HG03378 (cell line): ENCODE measurements at regions not wholly inside any gene's neighbourhood (a gene's known extent, or its start where the extent isn't known, plus 50 kb on each side); places are given as distances from the start of the nearest gene placed in this dataset.

Source experiments
- ATAC-seq: cut with Tn5 transposase; IDR thresholded peaks from one replicate; pipeline ENCODE4 v1.9.1; 2021; ENCODE audit warnings: mild to moderate bottlenecking, moderate library complexity; ENCODE audit not compliant: unreplicated experiment

DNA sequence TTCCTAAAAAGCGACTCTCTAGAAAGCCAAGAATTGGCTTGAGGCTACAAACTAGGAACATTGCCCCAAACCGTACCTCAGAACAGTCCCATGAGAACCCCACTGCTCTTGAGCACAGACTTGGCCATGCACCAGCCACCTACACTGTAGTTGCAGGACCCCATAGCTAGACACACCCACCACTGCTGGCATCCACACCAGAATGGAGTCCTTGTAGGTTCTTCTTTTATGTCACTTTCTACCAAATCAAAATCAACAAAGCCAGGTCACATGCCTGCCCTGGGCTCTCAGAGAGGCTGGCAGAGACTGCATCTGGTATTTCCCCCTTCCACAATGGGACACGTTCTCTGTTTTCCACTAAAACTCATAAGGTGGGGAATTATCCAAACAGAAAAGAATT is 290.5 kb downstream of the SHOX2 start:
- ATAC-seq, result no peak

DNA sequence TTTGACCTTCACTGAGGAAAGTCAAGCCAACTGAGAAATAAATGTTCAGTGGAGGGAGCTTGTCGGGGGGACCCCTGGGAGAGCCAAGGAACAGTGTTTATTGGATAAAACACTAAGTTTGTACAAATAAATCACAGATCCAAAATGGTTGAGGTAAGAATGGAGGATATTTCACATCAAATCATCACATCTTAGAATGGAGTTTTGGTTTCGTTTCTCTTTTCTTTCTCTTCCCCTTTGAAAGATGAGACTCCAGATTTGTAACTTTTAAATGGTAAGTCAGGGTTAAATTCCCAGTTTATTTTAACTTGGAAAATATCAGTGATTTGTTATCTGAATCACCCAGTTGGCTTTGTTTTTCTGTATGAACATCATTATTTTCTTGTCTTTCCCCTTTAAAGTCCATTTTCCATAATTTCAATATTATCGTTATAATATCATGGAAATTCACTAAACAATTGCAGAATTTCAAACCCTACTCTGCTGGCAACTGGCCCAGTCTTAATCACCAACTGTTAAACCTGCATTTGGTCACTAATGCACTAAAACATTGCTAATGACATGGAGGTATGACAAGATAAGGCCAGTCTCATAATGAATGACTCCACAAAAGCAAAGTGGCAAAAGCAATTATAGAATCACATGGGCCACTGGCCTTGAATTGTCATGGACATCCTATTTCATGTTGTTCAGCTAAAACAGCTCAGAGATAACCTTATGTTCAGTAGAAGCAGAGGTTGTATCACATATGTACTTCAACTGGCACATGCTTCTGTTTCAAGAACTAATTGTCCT is 295.1 kb downstream of the SHOX2 start:
- no peak for ATAC-seq

DNA sequence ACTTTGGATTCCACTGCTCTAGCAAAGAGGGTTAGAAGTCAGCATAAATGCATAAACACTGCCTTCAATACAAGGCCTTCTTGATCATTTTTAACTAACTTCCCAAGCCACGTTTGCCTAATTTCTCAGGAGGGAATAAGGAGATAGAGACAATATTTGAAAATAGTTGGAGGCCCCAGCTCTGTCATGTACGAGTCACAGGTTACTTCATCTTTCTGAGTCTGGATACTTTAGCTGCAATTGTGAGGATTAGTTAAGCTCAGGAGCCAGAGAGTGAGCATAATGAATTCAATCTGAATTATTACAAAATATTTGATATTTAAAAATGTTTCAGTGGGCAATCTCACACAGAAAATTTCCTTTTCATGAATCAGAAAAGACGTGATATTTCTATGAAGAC is 298.9 kb downstream of the SHOX2 start:
- ATAC-seq, result no peak

- no peak for ATAC-seq
Observed at GRCh38 chr3:157805538-157805937, 300.7 kb downstream of the SHOX2 start.

DNA sequence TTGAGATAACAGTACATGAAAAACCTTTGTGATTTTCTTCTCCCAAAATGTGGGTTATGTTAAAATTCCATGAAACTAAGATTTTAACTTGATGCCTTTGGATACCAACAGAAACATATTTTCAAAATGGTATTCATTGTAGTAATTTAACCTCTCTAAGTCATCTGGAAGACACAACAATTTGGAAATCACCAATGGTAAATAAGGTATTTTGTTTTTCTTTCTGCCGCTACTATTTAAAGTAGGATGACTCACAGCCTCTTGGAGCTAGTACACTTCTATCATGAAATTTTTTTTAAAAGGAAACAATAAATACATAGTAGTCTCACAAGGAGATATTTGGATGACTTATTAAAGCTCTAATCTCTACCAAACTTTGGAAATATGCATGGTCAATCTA is 291.6 kb upstream of the VEPH1 start:
- ATAC-seq, result no peak

- ATAC-seq, result no peak
Observed at GRCh38 chr3:157793745-157794144, 290.5 kb upstream of the VEPH1 start.

GRCh38 chr3:157789162-157789561 is 285.9 kb upstream of the VEPH1 start:
- no peak for ATAC-seq

- ATAC-seq, result no peak
Observed at GRCh38 chr3:157786618-157787017, 283.4 kb upstream of the VEPH1 start.

DNA sequence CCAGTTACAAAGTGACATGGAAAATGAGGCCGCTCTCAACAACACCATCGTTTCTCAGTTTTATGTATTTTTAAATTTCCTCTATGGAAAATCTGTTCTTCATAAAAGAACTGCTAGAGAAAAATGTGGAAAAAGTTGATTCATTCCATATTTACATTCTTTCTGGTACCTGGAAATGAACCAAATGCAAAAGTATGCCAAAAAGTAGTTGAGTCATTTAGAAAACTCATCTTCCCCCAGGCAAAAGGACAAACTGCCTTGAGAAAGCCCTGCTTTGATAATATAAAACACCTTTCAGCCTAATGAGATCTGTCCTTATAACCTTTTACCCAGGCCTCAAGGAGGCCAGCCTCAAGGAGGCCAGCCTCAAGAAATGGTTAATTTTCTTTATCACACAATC is 283.0 kb upstream of the VEPH1 start:
- no peak for ATAC-seq

DNA sequence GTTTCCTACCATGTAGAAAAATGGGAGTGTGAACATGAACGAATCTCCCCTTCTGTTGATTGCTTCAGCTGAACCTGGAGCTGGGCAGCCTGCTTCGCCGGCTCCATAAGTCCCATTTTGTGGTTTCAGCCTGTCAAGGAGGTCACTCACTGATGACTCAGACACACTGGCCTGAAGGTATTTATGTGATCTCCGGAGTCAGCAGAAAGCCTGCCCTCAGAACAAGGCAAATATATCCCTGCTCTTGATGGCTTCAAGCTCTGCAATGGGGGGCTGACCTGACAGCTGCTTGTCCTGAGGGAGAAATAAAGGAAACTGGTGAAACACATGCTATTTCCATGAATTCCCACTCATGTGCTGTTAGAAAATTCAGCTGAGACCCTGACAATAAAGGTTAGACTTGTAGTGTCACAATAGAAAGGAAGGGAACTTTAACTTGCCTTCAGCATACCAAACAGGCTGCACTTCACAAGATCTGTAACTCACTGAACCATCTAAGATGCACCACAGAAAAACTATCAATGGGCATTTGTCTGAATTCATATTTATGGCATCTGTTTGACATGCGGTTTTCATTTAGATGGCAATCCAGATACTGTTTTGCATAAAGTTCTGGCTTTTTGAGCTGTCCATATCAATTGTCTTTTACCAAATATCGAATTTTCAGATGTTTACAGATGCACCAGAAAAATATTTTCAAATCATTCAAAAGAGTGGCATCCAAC is 282.0 kb upstream of the VEPH1 start:
- ATAC-seq, result no peak

DNA sequence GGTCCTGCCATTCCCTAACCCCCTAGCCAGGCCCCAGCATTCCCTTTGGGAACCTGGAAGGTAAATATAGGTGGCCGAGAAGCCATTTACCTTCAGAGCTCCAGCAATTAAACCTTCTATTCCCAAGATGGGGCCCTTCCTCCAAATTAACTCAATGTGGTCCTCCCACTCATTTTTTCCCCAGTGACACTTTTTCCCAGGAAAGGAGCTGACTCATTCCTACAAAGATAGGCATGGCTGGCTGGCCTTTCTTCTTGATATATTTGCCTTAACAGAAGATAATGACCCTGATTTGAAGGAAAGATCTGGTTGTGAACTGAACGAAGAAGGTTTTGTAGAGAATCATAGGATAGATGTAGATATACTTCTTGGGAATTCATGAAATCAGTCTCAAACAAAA is 279.0 kb upstream of the VEPH1 start:
- ATAC-seq, result no peak

- no peak for ATAC-seq
Observed at GRCh38 chr3:157776861-157777260, 273.6 kb upstream of the VEPH1 start.

DNA sequence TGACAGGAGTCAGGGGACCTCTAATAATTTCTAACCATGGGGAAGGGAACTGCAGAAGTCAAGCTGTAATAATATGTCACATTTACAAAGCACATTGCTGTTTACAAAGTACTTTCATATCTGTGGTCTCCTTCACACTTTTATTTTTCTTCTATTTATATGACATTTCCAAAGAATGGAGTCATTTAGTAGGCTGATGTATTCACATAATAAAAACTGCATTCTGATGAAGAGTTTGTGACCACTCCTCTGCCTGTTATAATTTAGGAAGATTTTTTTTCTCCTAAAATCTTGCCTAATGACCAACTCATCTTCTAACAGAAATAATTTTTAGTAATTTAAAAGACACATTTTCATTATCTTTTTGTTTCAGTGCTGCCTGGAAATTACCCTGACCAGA is 272.2 kb upstream of the VEPH1 start:
- no peak for ATAC-seq

DNA sequence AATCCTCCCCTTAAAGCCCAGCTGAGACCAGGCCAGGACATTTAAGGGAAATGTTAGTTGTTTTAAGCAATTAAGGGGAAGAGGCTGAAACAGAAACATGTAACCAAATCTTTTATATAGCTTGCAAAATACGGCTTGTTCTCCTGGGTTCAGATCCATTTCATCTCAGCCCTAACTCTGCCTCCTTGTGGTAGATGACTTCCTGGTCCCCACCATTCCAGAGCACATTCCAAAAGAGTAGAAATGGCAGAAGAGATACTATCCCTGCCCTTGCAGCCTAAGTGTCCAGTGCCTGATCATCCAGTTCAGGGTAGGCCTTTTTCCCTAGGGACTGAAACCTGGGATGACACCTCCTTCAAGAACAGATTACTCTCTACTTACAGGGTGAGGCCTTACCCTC is 266.2 kb upstream of the VEPH1 start:
- no peak for ATAC-seq

DNA sequence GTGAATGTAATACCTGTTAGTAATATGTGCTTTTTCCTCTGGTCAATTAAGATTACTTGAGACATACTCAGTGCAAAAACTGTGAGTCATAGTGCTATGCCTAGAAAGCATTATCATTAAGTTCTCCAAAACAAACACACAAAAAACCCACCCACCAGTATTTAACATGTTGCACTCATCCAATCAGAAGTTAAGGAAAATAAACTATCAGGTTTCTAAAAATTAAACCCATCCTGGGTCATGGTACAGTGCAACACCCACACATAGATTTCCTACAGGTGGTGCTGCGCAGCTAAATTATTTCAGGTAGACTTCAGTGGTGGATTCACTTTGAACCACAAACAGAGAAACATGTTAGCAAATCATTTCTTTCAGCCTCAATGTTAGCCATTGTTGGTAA is 264.4 kb upstream of the VEPH1 start:
- no peak for ATAC-seq

DNA sequence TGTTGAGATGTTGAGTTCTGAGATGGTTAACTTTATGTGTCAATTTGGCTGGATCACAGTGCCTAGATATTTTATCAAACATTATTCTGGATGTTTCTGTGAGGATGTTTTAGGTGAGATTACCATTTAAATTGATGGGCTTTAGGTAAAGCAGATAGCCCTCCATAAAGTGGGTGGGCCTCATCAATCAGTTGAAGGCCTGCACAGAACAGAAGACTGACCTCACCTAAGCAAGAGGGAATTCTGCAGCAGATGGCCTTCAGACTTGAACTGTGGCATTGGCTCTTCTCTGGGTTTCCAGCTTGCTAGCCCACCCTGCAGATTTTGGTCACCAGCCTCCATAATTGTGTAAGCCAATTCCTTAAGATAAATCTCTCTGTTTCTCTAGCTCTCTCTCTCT is 260.4 kb upstream of the VEPH1 start:
- ATAC-seq, result no peak

- no peak for ATAC-seq
Observed at GRCh38 chr3:157759311-157759710, 256.1 kb upstream of the VEPH1 start.

DNA sequence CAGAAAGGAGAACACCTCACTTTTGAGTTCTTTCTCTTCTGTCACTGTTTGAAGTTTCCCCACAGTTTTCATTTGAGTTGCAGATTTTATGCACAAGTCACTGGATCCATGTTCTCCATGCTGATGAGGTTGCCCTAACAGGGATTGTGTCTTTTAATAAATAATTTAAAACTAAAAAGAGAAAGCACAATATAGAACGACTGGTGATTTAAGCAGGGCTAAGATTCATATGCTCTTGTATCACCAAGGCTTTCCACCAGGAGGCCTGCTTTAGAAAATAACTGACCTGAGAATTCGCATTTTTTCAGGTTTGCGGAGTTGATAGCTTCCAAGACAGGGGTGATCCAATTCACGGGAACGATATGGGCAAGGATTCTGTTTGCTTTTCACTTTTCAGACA is 252.0 kb upstream of the VEPH1 start:
- ATAC-seq, result no peak

DNA sequence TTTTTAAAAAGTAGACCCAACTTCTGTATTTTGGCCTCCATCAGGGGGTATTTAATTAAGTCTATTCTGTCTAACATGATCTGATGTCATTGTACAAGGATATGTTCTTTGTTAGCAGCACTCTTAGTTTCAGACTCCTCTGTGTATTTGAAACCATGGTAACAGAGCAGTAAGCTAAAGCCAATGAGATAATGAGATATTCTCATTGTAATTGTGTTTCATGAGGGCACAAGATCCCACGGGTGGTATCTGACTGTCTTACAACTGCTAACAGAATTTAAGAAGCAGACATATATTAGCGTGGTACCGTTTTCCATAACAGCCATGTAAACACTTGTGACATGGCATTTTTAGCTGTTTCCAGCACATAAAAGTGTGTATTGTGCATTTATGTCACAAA is 251.2 kb upstream of the VEPH1 start:
- no peak for ATAC-seq

- ATAC-seq, result no peak
Observed at GRCh38 chr3:157753787-157754136, 250.5 kb upstream of the VEPH1 start.

GRCh38 chr3:157752956-157753786 is 250.0 kb upstream of the VEPH1 start:
- no peak for ATAC-seq

DNA sequence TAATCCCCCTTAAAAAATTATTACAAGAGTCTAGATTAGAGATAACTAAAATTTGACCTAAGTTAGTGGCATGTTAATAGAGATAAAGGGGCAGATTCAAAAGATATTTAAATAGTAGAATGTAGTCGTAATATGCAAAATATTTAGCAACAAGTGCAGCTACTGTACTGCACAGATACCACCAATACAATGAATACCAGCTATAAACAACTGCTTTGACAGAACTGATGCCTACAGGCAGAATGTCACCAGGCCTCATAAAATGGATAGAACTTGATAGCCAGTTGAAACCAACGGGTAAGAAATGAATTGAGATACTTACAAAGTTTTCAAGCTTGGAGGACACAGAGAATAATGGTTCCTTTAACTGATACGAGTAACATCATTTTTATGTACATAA is 249.3 kb upstream of the VEPH1 start:
- ATAC-seq, result no peak
